ENCODE measurements at regions not wholly inside any gene's neighbourhood (a gene's known extent, or its start where the extent isn't known, plus 50 kb on each side); places are given as distances from the start of the nearest gene placed in this dataset.

- CTCF ChIA-PET: no interaction called here
- no peaks in the 10 kb centered on the region for H3K4me1 Mint-ChIP-seq (ENCODE audit: low read depth)
- H3K27me3 Mint-ChIP-seq (ENCODE audit: low read depth): peaks cover 4% of the 10 kb centered on the region
- DNase-seq: no peak
- H3K36me3 Mint-ChIP-seq (ENCODE audit: low read depth): no peaks in the 10 kb centered on the region
- intact Hi-C loops (cut with micrococcal nuclease): no loop called here
- H3K4me3 Mint-ChIP-seq: no peak overlapping the region
- no peak overlapping the region for H3K27ac Mint-ChIP-seq
- H3K9me3 Mint-ChIP-seq: no peaks in the 10 kb centered on the region
Observed at GRCh38 chr17:71824671-71825070, 296.1 kb upstream of the SOX9 start.

- no peak overlapping the region for H3K4me3 Mint-ChIP-seq
Observed at GRCh38 chr17:71825687-71826086, 295.1 kb upstream of the SOX9 start.

GRCh38 chr17:71828182-71828596 lies 292.6 kb upstream of the SOX9 start:
- H3K27ac Mint-ChIP-seq: no peak overlapping the region
- intact Hi-C loops (cut with micrococcal nuclease): no loop called here
- no peak for DNase-seq
- no peaks in the 10 kb centered on the region for H3K9me3 Mint-ChIP-seq
- H3K4me1 Mint-ChIP-seq (ENCODE audit: low read depth): no peaks in the 10 kb centered on the region
- no peaks in the 10 kb centered on the region for H3K36me3 Mint-ChIP-seq (ENCODE audit: low read depth)
- CTCF ChIA-PET: no interaction called here
- H3K27me3 Mint-ChIP-seq (ENCODE audit: low read depth): peaks cover 7% of the 10 kb centered on the region
- no peak overlapping the region for H3K4me3 Mint-ChIP-seq

More at GRCh38 chr17:71825687-71826086, 295.1 kb upstream of the SOX9 start:
- no peak for DNase-seq
- no peak overlapping the region for H3K27ac Mint-ChIP-seq
- intact Hi-C loops (cut with micrococcal nuclease): no loop called here
- H3K36me3 Mint-ChIP-seq (ENCODE audit: low read depth): no peaks in the 10 kb centered on the region
- CTCF ChIA-PET: no interaction called here
- H3K4me1 Mint-ChIP-seq (ENCODE audit: low read depth): no peaks in the 10 kb centered on the region
- H3K9me3 Mint-ChIP-seq: no peaks in the 10 kb centered on the region
- H3K27me3 Mint-ChIP-seq (ENCODE audit: low read depth): peaks cover 5% of the 10 kb centered on the region

- H3K4me1 Mint-ChIP-seq (ENCODE audit: low read depth): no peaks in the 10 kb centered on the region
- H3K27ac Mint-ChIP-seq: no peak overlapping the region
- intact Hi-C loops (cut with micrococcal nuclease): no loop called here
- DNase-seq: no peak
- peaks cover 7% of the 10 kb centered on the region for H3K27me3 Mint-ChIP-seq (ENCODE audit: low read depth)
- CTCF ChIA-PET: no interaction called here
- H3K9me3 Mint-ChIP-seq: no peaks in the 10 kb centered on the region
- no peak overlapping the region for H3K4me3 Mint-ChIP-seq
- H3K36me3 Mint-ChIP-seq (ENCODE audit: low read depth): no peaks in the 10 kb centered on the region
Observed at GRCh38 chr17:71830866-71831265, 290.0 kb upstream of the SOX9 start.

- CTCF ChIA-PET: no interaction called here
- no peak overlapping the region for H3K4me3 Mint-ChIP-seq
- H3K4me1 Mint-ChIP-seq (ENCODE audit: low read depth): no peaks in the 10 kb centered on the region
- intact Hi-C loops (cut with micrococcal nuclease): no loop called here
- no peak for DNase-seq
- H3K27me3 Mint-ChIP-seq (ENCODE audit: low read depth): no peaks in the 10 kb centered on the region
- H3K36me3 Mint-ChIP-seq (ENCODE audit: low read depth): no peaks in the 10 kb centered on the region
- peaks cover 8% of the 10 kb centered on the region for H3K9me3 Mint-ChIP-seq
- H3K27ac Mint-ChIP-seq: no peak overlapping the region
Observed at GRCh38 chr17:71842986-71843385, 277.8 kb upstream of the SOX9 start.

GRCh38 chr17:71845337-71845736 lies 275.5 kb upstream of the SOX9 start:
- peaks cover 8% of the 10 kb centered on the region for H3K9me3 Mint-ChIP-seq
- no peaks in the 10 kb centered on the region for H3K36me3 Mint-ChIP-seq (ENCODE audit: low read depth)
- no peaks in the 10 kb centered on the region for H3K27me3 Mint-ChIP-seq (ENCODE audit: low read depth)
- H3K4me3 Mint-ChIP-seq: no peak overlapping the region
- no peak for DNase-seq
- no peak overlapping the region for H3K27ac Mint-ChIP-seq
- CTCF ChIA-PET: no interaction called here
- no peaks in the 10 kb centered on the region for H3K4me1 Mint-ChIP-seq (ENCODE audit: low read depth)
- intact Hi-C loops (cut with micrococcal nuclease): no loop called here

- Mint-ChIP-seq H3K4me1 (ENCODE audit: low read depth) (no peaks in the 10 kb centered on the region), H3K9me3 (peaks cover 8% of the 10 kb centered on the region), H3K4me3 (no peak overlapping the region), H3K27ac (no peak overlapping the region), H3K36me3 (ENCODE audit: low read depth) (no peaks in the 10 kb centered on the region), H3K27me3 (ENCODE audit: low read depth) (no peaks in the 10 kb centered on the region)
- intact Hi-C loops (cut with micrococcal nuclease): no loop called here
- CTCF ChIA-PET: no interaction called here
- DNase-seq: no peak
Observed at GRCh38 chr17:71846561-71847110, 274.2 kb upstream of the SOX9 start.

GRCh38 chr17:71849783-71850768 lies 270.7 kb upstream of the SOX9 start:
- no peaks in the 10 kb centered on the region for H3K27me3 Mint-ChIP-seq (ENCODE audit: low read depth)
- CTCF ChIA-PET: interaction anchor here (0.7 kb wide), 1 partner anchor 1800 kb away, joined by 3 read pairs; no protein-coding TSS in a partner anchor
- H3K9me3 Mint-ChIP-seq: peaks cover 1% of the 10 kb centered on the region
- no peak overlapping the region for H3K27ac Mint-ChIP-seq
- intact Hi-C loops (cut with micrococcal nuclease): no loop called here
- H3K36me3 Mint-ChIP-seq (ENCODE audit: low read depth): no peaks in the 10 kb centered on the region
- no peaks in the 10 kb centered on the region for H3K4me1 Mint-ChIP-seq (ENCODE audit: low read depth)
- no peak overlapping the region for H3K4me3 Mint-ChIP-seq
- DNase-seq: no peak

GRCh38 chr17:71850812-71851211 lies 270.0 kb upstream of the SOX9 start:
- intact Hi-C loops (cut with micrococcal nuclease): no loop called here
- no peaks in the 10 kb centered on the region for H3K36me3 Mint-ChIP-seq (ENCODE audit: low read depth)
- H3K9me3 Mint-ChIP-seq: peaks cover 1% of the 10 kb centered on the region
- no peak for DNase-seq
- H3K27ac Mint-ChIP-seq: no peak overlapping the region
- H3K4me1 Mint-ChIP-seq (ENCODE audit: low read depth): no peaks in the 10 kb centered on the region
- CTCF ChIA-PET: no interaction called here
- H3K27me3 Mint-ChIP-seq (ENCODE audit: low read depth): no peaks in the 10 kb centered on the region
- no peak overlapping the region for H3K4me3 Mint-ChIP-seq

- CTCF ChIA-PET: no interaction called here
- no peaks in the 10 kb centered on the region for H3K36me3 Mint-ChIP-seq (ENCODE audit: low read depth)
Observed at GRCh38 chr17:71855010-71855409, 265.8 kb upstream of the SOX9 start.

GRCh38 chr17:71864755-71865154 lies 256.1 kb upstream of the SOX9 start:
- Mint-ChIP-seq H3K4me3 (no peak overlapping the region), H3K9me3 (no peaks in the 10 kb centered on the region), H3K4me1 (ENCODE audit: low read depth) (no peaks in the 10 kb centered on the region), H3K36me3 (ENCODE audit: low read depth) (no peaks in the 10 kb centered on the region), H3K27me3 (ENCODE audit: low read depth) (no peaks in the 10 kb centered on the region), H3K27ac (no peak overlapping the region)
- DNase-seq: no peak
- intact Hi-C loops (cut with micrococcal nuclease): no loop called here
- CTCF ChIA-PET: no interaction called here

More at GRCh38 chr17:71855010-71855409, 265.8 kb upstream of the SOX9 start:
- H3K27ac Mint-ChIP-seq: no peak overlapping the region
- H3K4me1 Mint-ChIP-seq (ENCODE audit: low read depth): no peaks in the 10 kb centered on the region
- H3K27me3 Mint-ChIP-seq (ENCODE audit: low read depth): no peaks in the 10 kb centered on the region
- DNase-seq: no peak
- peaks cover 1% of the 10 kb centered on the region for H3K9me3 Mint-ChIP-seq
- intact Hi-C loops (cut with micrococcal nuclease): no loop called here
- H3K4me3 Mint-ChIP-seq: no peak overlapping the region

GRCh38 chr17:71866095-71866494 lies 254.7 kb upstream of the SOX9 start:
- Mint-ChIP-seq H3K4me1 (ENCODE audit: low read depth) (no peaks in the 10 kb centered on the region), H3K36me3 (ENCODE audit: low read depth) (no peaks in the 10 kb centered on the region), H3K9me3 (no peaks in the 10 kb centered on the region), H3K27ac (no peak overlapping the region), H3K27me3 (ENCODE audit: low read depth) (no peaks in the 10 kb centered on the region), H3K4me3 (no peak overlapping the region)
- DNase-seq: no peak
- intact Hi-C loops (cut with micrococcal nuclease): no loop called here
- CTCF ChIA-PET: no interaction called here

GRCh38 chr17:71869293-71869692 lies 251.5 kb upstream of the SOX9 start:
- Mint-ChIP-seq H3K27ac (no peak overlapping the region), H3K27me3 (ENCODE audit: low read depth) (no peaks in the 10 kb centered on the region), H3K4me1 (ENCODE audit: low read depth) (no peaks in the 10 kb centered on the region), H3K9me3 (no peaks in the 10 kb centered on the region), H3K36me3 (ENCODE audit: low read depth) (no peaks in the 10 kb centered on the region), H3K4me3 (no peak overlapping the region)
- no peak for DNase-seq
- CTCF ChIA-PET: no interaction called here
- intact Hi-C loops (cut with micrococcal nuclease): no loop called here

Data from activated naive CD4-positive, alpha-beta T cell treated with anti-CD3 and anti-CD28 coated beads for 36 hours (primary cell).